ENCODE measurements at regions not wholly inside any gene's neighbourhood (a gene's known extent, or its start where the extent isn't known, plus 50 kb on each side); places are given as distances from the start of the nearest gene placed in this dataset.

- Histone ChIP-seq H4K20me1 (ENCODE audit: insufficient read depth, low read length) (no peaks in the 10 kb centered on the region), H3K4me2 (ENCODE audit: insufficient read depth, low read length) (no peak overlapping the region), H3K79me2 (ENCODE audit: insufficient read depth, low read length) (no peaks in the 10 kb centered on the region), H3K27ac (ENCODE audit: low read length) (no peak overlapping the region), H3K36me3 (ENCODE audit: insufficient read depth, low read length) (no peaks in the 10 kb centered on the region), H3K9ac (ENCODE audit: low read depth, low read length) (no peak overlapping the region), H3K4me3 (ENCODE audit: low read depth in 1 of 2, low read length in 2 of 2) (no peak overlapping the region), H3K27me3 (ENCODE audit: insufficient read depth, low read length, poor library complexity) (peaks cover 4% of the 10 kb centered on the region), H3K9me3 (ENCODE audit: insufficient read depth, low read length, severe bottlenecking) (no peaks in the 10 kb centered on the region), H3K4me1 (ENCODE audit: insufficient read depth, low read length) (no peaks in the 10 kb centered on the region), H2AFZ (ENCODE audit: low read depth, low read length) (no peak overlapping the region)
- TF ChIP-seq CTCF (IDR thresholded peaks at IDR 0.05; ENCODE audit: borderline replicate concordance, extremely low read depth, low read length, poor library complexity, severe bottlenecking) (no peak), EZH2 (IDR thresholded peaks at IDR 0.05; ENCODE audit: borderline replicate concordance, low read depth, low read length, severe bottlenecking) (no peak)
- DNase-seq (no peak), ATAC-seq (ENCODE audit: insufficient read depth, low read depth) (no peak)
These were observed 125.9 kb downstream of the MAIP1 start for GRCh38 chr2:200081236-200081635.

- Histone ChIP-seq H3K27ac (ENCODE audit: low read length) (no peak overlapping the region), H3K27me3 (ENCODE audit: insufficient read depth, low read length, poor library complexity) (peaks cover 4% of the 10 kb centered on the region), H3K79me2 (ENCODE audit: insufficient read depth, low read length) (no peaks in the 10 kb centered on the region), H3K4me1 (ENCODE audit: insufficient read depth, low read length) (no peaks in the 10 kb centered on the region), H3K36me3 (ENCODE audit: insufficient read depth, low read length) (no peaks in the 10 kb centered on the region), H3K4me2 (ENCODE audit: insufficient read depth, low read length) (no peak overlapping the region), H3K9ac (ENCODE audit: low read depth, low read length) (no peak overlapping the region), H2AFZ (ENCODE audit: low read depth, low read length) (no peak overlapping the region), H4K20me1 (ENCODE audit: insufficient read depth, low read length) (no peaks in the 10 kb centered on the region), H3K9me3 (ENCODE audit: insufficient read depth, low read length, severe bottlenecking) (no peaks in the 10 kb centered on the region), H3K4me3 (ENCODE audit: low read depth in 1 of 2, low read length in 2 of 2) (no peak overlapping the region)
- DNase-seq: no peak
- TF ChIP-seq EZH2 (IDR thresholded peaks at IDR 0.05; ENCODE audit: borderline replicate concordance, low read depth, low read length, severe bottlenecking) (no peak), CTCF (IDR thresholded peaks at IDR 0.05; ENCODE audit: borderline replicate concordance, extremely low read depth, low read length, poor library complexity, severe bottlenecking) (no peak)
- ATAC-seq (ENCODE audit: insufficient read depth, low read depth): no peak
These were observed 126.4 kb downstream of the MAIP1 start for GRCh38 chr2:200081811-200082210.

GRCh38 chr2:200084036-200084435 lies 128.7 kb downstream of the MAIP1 start:
- Histone ChIP-seq H2AFZ (ENCODE audit: low read depth, low read length) (no peak overlapping the region), H3K9ac (ENCODE audit: low read depth, low read length) (no peak overlapping the region), H3K4me2 (ENCODE audit: insufficient read depth, low read length) (no peak overlapping the region), H4K20me1 (ENCODE audit: insufficient read depth, low read length) (no peaks in the 10 kb centered on the region), H3K4me3 (ENCODE audit: low read depth in 1 of 2, low read length in 2 of 2) (no peak overlapping the region), H3K4me1 (ENCODE audit: insufficient read depth, low read length) (no peaks in the 10 kb centered on the region), H3K79me2 (ENCODE audit: insufficient read depth, low read length) (no peaks in the 10 kb centered on the region), H3K9me3 (ENCODE audit: insufficient read depth, low read length, severe bottlenecking) (no peaks in the 10 kb centered on the region), H3K36me3 (ENCODE audit: insufficient read depth, low read length) (no peaks in the 10 kb centered on the region), H3K27me3 (ENCODE audit: insufficient read depth, low read length, poor library complexity) (peaks cover 8% of the 10 kb centered on the region), H3K27ac (ENCODE audit: low read length) (no peak overlapping the region)
- ATAC-seq (ENCODE audit: insufficient read depth, low read depth) (no peak), DNase-seq (no peak)
- no peak for TF ChIP-seq CTCF (IDR thresholded peaks at IDR 0.05; ENCODE audit: borderline replicate concordance, extremely low read depth, low read length, poor library complexity, severe bottlenecking)
- no peak for TF ChIP-seq EZH2 (IDR thresholded peaks at IDR 0.05; ENCODE audit: borderline replicate concordance, low read depth, low read length, severe bottlenecking)

- Histone ChIP-seq H3K36me3 (ENCODE audit: insufficient read depth, low read length) (no peaks in the 10 kb centered on the region), H3K4me3 (ENCODE audit: low read depth in 1 of 2, low read length in 2 of 2) (no peak overlapping the region), H2AFZ (ENCODE audit: low read depth, low read length) (no peak overlapping the region), H3K4me2 (ENCODE audit: insufficient read depth, low read length) (no peak overlapping the region), H3K9ac (ENCODE audit: low read depth, low read length) (no peak overlapping the region), H3K9me3 (ENCODE audit: insufficient read depth, low read length, severe bottlenecking) (no peaks in the 10 kb centered on the region), H3K27ac (ENCODE audit: low read length) (no peak overlapping the region), H3K79me2 (ENCODE audit: insufficient read depth, low read length) (no peaks in the 10 kb centered on the region), H3K27me3 (ENCODE audit: insufficient read depth, low read length, poor library complexity) (peaks cover 16% of the 10 kb centered on the region), H3K4me1 (ENCODE audit: insufficient read depth, low read length) (no peaks in the 10 kb centered on the region), H4K20me1 (ENCODE audit: insufficient read depth, low read length) (no peaks in the 10 kb centered on the region)
- TF ChIP-seq CTCF (IDR thresholded peaks at IDR 0.05; ENCODE audit: borderline replicate concordance, extremely low read depth, low read length, poor library complexity, severe bottlenecking) (no peak), EZH2 (IDR thresholded peaks at IDR 0.05; ENCODE audit: borderline replicate concordance, low read depth, low read length, severe bottlenecking) (no peak)
- no peak for DNase-seq
- ATAC-seq (ENCODE audit: insufficient read depth, low read depth): no peak
These were observed 131.5 kb downstream of the MAIP1 start for GRCh38 chr2:200086911-200087310.

Data from DND-41 (cell line).